ENCODE measurements at regions not wholly inside any gene's neighbourhood (a gene's known extent, or its start where the extent isn't known, plus 50 kb on each side); places are given as distances from the start of the nearest gene placed in this dataset.
"Not testable (repeated sequence)": the region's sequence is repeated elsewhere in the genome, so short reads cannot be mapped to it uniquely, and the experiment has no call there.

- DNase-seq: no peak
Observed at GRCh38 chr10:9470581-9470980, 1416.1 kb downstream of the GATA3 start.

GRCh38 chr10:9501944-9502343, 1447.5 kb downstream of the GATA3 start:
- no peak for DNase-seq

GRCh38 chr10:9504227-9504626, 1449.7 kb downstream of the GATA3 start:
- no peak for DNase-seq

GRCh38 chr10:9505546-9505945, 1451.1 kb downstream of the GATA3 start:
- DNase-seq: no peak

GRCh38 chr10:9508606-9509005, 1454.1 kb downstream of the GATA3 start:
- DNase-seq: no peak

- DNase-seq: no peak
Observed at GRCh38 chr10:9510626-9511025, 1456.1 kb downstream of the GATA3 start.

- DNase-seq: no peak
Observed at GRCh38 chr10:9515922-9516321, 1461.4 kb downstream of the GATA3 start.

DNA sequence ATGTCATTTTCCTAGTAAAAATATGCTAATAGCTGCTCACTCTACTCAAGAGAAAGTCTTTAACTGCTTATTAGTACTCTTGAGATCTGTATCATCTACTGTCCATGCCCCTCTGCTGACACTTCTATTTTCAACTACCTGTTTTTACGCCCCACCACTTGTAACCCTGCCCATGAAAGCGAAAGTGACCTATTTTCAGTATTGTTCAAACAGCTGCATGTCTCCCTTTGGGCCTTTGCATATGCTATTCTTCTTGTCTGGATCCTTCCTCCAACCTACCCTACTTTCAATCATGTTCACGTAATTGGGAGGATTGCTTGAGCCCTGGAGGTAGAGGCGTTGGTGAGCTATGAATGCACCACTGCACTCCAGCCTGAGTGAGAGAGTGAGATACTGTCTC, 1481.3 kb downstream of the GATA3 start:
- DNase-seq: no peak

- no peak for DNase-seq
Observed at GRCh38 chr10:9545073-9545472, 1472.6 kb upstream of the CELF2 start.

GRCh38 chr10:9547936-9548904, 1469.5 kb upstream of the CELF2 start:
- no peak for DNase-seq

GRCh38 chr10:9550810-9551209, 1466.9 kb upstream of the CELF2 start:
- DNase-seq: no peak

DNA sequence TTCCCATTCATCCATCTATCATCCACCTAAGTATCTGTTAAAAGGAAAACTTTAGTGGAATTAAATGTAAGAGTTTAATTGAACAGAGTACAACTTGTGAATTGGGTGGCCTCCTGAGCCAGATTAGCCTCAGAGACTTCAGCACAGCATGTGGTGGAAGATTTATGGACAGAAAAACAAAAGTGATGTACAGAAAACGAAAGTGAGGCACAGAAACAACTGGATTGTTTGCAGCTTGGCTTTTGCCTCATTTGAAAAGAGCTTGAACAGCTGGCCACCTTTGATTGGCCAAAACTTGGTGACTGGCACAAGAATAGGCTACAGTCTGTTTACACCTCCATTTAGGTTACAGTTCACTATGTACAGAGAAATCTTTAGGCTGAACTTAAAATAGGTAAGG, 1463.4 kb upstream of the CELF2 start:
- no peak for DNase-seq

DNA sequence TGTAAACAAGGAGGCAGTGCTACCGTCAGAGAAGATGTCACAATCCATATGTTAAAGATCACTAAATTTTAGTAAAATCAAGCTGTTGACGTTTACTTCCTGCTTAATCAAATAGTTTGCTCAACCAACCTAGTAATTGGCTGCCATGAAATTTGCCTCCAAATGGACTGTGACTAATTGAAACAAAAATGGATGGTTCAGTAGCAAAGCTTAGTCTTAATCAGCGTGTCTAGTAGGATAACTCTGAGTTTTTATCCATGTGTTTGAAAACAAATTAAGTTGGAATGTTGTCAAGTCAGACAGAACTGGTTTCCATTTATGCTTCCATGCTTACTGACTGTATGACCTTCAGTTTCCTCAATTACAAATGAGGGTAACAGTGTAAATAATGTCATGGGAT, 1456.7 kb upstream of the CELF2 start:
- DNase-seq: no peak

GRCh38 chr10:9561821-9562505, 1455.7 kb upstream of the CELF2 start:
- no peak for DNase-seq

- DNase-seq: no peak
Observed at GRCh38 chr10:9577746-9578145, 1439.9 kb upstream of the CELF2 start.

DNA sequence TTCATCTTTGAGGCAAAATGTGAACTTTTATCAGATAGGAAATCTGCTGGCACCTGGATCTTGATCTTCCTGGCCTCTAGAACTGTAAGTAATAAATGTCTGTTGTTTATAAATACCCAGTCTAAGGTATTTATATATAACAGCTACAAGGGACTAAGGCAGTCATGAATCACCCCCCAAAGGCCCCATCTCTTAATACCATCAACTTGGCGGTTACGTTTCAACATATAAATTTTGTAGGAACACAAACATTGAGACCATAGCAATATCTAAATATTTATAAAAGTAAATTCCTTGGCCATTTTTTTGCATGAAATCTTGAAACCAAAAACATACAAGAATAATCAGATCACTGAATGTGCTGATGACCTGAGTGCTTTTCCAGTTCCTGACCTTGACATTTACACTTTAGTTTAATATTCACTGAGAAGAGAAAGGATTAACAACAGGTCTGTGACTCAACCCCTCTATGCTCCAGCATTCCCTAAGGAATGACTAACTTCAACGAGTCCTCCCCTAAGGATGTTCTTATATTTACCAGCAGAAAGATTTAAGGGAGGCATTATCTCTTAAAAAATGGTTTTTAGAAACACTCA, 1438.5 kb upstream of the CELF2 start:
- no peak for DNase-seq

GRCh38 chr10:9582803-9583202, 1434.9 kb upstream of the CELF2 start:
- not testable (repeated sequence) for DNase-seq

GRCh38 chr10:9596368-9596920, 1421.2 kb upstream of the CELF2 start:
- peak; percentile 21 for DNase-seq

DNA sequence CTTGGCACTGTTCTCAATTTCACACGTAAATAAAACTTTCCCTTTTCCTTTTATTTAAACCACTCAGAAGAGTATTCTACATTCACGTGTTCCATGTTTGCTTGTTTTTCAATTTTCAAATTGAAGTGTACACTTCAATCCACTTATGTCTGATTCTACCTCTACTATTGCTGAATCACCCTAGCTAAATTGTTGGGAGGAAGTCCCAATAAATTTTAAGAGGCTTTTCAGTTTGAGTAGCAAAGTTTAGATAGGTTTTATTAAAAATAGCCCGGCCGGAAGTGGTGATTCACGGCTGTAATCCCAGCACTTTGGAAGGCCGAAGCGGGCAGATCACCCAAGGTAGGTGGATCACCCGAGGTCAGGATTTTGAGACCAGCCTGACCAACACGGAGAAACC, 1414.7 kb upstream of the CELF2 start:
- DNase-seq: no peak

GRCh38 chr10:9603972-9604371, 1413.7 kb upstream of the CELF2 start:
- DNase-seq: no peak

- DNase-seq: no peak
Observed at GRCh38 chr10:9605231-9605630, 1412.4 kb upstream of the CELF2 start.

DNA sequence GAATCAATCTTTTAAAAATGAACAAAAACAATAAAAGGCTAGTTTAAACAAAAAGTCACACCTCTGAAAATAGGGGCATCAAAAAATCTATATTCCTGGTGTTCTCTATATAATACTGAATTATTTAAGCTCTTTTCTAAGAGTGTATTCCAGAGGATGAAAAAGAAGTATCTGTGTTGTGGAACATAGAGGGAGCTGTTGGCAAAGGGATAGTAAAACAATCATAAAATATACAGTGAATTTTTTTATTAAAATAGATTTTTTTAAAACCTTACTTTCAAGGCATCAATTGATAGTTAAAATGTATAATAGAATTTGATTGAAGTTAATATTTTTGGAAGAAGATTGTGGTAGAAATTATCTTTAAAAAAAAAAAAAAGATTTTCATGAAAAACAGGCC, 1409.1 kb upstream of the CELF2 start:
- DNase-seq: no peak

DNA sequence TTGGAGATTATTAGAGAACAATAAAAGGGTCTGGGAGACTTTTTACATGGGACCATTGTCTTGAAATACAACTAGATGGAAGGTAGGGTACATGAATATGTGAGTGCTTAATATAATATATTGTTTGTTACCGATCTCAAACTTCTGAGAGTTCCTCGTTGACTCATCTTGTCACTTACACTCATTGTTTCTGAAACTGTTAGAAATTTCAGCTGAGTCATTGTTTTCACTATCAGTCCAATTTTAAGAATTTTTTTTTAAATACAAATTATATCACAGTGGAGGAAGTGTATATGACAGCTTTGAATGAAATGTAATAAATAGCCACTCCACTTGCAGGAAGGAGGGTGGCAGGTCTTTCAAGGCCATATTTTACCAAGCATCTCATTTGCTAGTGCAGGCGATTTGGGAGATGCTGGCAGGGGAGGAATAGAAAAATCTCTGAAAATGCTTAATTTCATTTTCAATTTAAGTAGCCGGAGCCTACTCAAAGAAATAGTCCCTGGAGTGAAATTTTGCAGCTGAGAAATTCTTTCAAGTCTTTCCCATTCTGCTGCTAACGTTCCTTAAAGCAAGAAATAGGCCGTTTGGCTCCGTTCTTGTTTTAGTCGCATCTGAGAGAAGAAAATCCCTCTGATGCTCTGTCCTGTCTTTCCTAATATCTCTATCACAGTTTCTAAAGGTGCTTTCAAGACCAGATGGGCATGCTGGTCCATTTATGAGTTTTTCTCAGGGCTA, 1404.2 kb upstream of the CELF2 start:
- DNase-seq: no peak

Data from NCI-H774 (cell line).